ENCODE measurements at regions not wholly inside any gene's neighbourhood (a gene's known extent, or its start where the extent isn't known, plus 50 kb on each side); places are given as distances from the start of the nearest gene placed in this dataset.

DNA sequence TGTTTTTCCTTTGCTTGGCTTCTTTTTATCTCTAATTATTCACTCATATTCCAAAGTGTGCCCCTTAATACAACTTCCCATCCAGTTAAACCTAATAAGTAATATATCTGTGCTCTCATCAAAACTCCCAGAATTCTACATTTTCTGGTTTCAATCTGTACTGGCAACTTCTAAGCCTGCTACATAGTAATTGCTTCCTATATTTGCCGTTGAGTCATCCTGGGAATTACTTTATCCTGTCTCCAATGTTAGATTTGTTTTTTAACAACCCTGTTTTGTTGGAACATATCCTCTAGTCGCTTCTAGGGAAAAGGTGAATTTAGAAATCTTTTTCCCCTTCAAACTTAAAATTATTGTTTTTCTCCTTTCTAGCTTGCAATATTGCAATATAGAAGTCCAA is 620.5 kb upstream of the PKN2 start:
- no peak for DNase-seq (ENCODE audit: low spot score)

DNA sequence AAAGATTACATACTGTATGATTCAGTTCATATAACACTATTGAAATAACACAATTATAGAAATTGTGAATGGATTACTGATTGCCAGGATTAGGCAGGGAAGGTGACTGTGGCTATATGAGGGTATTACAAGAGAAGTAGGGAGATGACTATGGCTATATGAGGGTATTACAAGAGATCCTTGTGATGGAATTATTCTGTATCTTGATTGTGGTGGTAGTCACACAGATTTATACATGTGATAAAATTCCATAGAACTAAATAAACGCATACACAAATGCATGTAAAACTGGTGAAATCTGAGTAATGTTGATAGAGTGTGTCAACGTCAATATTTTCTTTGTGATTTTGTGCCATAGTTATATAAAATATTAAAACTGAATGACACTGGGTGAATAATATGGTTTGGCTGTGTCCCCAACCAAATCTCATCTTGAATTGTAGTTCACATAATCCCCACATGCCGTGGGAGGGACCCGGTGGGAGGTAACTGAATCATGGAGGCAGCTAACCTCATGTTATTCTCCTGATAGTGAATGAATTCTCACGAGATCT is 615.6 kb upstream of the PKN2 start:
- DNase-seq (ENCODE audit: low spot score) = no peak

DNA sequence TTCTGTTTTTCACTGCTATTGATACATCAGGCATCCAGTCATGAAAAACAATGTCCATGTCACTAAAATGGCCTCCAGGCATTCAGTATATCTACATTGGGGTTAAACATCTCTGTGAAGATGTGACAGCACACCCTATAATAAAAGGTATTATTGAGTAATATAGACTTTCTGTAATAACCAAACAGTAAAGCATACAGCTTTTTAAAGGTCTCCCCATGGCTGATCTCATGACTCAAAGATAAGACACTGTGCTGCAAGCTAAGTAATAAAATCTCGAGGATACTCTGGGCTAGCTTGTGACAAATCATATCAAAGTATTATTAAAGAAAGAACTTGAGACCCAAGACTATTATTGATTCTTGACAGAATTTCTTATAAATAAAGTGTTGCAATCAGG is 613.1 kb upstream of the PKN2 start:
- DNase-seq (ENCODE audit: low spot score) = no peak

DNA sequence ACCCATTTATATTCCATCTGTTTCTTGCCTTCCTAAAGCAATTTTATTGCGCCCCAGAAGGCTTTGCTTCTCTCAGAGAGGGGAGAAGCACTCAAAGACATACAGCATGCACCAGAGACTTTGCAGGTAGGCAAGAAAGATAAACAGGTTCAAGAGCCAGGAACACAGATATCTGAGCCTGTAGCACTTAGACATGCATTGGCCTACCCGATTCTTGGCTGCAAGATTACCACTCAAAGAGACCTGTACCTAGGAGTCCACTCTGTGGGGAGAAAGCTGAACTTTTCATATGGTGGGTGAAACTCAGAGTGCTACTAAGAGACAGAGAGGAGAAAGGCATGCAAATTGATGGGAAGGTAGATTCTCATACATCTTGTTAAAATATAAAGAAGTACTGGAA is 609.4 kb upstream of the PKN2 start:
- no peak for DNase-seq (ENCODE audit: low spot score)

DNA sequence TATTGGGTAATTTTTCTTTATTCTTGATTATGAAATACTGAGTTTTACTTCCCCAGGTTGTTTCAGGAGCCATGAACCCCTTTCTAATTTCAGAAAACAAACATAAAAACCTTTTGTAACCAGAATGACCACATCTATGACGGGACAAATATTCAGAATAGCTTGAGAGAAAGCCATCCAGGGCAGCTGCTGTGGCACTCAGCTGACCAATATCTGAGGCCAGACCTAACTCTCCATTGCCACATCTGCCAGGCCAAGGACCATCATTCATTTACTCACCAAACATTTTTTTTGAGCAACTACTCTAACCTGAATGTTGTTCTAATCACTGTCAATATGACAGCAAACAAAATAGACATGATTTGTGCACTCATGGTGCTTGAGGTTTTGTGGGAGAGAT is 608.3 kb upstream of the PKN2 start:
- no peak for DNase-seq (ENCODE audit: low spot score)

- peak; percentile 36 for DNase-seq (ENCODE audit: low spot score)
Observed at GRCh38 chr1:88079036-88079435, 605.0 kb upstream of the PKN2 start.

GRCh38 chr1:88080875-88081274 is 603.2 kb upstream of the PKN2 start:
- DNase-seq (ENCODE audit: low spot score) = no peak

DNA sequence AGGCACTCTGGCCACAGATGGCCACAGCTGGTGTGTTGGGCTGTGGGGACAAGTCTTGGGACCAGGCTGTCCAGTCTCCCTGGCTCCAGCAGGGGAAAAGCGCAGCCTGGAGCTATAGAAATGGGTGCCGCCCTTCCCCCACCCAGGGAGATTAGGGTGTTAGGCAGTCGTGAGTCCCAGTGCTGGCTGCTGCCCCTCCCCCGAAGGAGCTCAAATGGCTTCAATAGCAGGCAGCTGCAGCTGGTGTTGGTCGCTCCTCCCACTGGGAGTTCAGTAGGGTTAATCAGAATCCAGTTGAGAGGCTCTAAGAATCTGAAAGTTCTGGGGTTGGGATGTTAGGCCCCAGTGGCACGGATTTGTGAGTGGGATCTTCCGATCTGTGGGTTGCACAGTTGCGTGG is 595.6 kb upstream of the PKN2 start:
- DNase-seq (ENCODE audit: low spot score) = no peak

GRCh38 chr1:88089961-88090360 is 594.1 kb upstream of the PKN2 start:
- DNase-seq (ENCODE audit: low spot score) = no peak

DNA sequence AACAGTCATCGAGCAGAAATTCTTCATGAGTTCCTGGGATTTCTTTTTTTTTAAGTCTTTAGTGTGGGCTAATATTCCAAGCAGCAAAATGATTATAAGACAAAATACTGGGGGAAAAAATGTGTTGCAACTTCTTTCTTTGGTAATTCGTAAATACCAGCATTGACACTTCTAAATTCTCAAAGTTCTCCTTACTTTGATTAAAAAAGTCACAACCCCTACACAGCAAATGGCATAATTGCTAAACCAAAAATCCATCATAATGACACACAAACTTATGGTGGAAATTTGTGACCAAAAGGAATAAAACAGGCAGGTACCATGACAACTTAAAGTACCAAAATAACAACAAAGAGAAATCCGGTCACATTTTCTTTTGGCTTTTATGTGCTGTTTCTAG is 585.2 kb upstream of the PKN2 start:
- no peak for DNase-seq (ENCODE audit: low spot score)

DNA sequence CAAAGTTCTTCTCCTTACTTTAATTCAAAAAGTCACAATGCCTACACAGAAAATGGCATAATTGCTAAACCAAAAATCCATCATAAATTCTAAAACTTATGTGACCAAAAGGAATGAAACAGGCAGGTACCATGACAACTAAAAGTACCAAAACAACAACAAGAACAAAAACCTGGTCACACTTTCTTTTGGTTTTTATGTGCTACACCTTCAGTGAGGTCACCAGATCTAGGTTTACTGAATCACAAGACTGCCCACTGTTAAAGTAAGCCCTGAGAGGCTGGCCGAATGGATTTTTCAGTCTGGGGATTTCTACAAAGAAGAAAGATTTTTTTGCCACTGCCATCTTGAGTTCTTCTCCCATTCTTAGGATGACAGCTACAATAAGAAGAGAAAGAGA is 583.0 kb upstream of the PKN2 start:
- DNase-seq (ENCODE audit: low spot score) = no peak

GRCh38 chr1:88104236-88104635 is 579.8 kb upstream of the PKN2 start:
- no peak for DNase-seq (ENCODE audit: low spot score)

GRCh38 chr1:88104886-88105285 is 579.2 kb upstream of the PKN2 start:
- no peak for DNase-seq (ENCODE audit: low spot score)

DNA sequence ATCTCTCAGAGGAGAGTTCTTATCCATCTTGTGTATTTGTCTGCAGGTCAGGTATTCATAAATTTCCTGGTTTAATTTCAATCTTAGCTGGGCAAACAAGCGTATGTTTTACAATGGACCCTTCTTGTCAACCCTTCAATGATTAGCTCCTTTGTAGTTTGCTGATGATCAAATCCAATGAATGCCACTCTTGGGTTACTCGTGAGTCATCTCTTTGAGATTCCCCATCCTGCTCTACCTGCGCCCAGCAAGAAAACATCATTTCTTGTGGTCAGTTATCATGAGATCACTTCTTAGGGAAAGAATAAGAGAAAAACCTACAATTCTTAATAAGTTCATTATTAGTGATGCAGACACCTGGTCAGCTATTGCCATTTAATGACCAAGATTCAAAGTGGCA is 572.3 kb upstream of the PKN2 start:
- no peak for DNase-seq (ENCODE audit: low spot score)

DNA sequence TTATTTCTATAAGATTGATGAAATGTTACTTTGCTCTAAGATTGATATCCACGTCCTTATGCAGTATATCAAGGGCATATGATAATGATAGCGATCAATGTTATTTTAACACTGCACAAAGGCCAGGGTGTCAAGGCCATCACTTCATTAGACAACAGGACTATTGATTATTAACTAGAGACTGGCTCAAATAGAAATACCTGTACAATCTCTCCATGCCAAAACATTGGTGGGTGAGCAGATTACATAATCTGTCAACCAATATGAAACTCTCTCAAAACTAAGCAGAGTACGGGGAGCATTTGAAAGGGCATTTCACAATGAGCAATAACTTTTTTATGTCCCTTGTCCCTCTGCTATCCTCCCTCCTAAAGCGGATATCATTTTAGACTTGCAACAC is 566.5 kb upstream of the PKN2 start:
- DNase-seq (ENCODE audit: low spot score) = no peak

DNA sequence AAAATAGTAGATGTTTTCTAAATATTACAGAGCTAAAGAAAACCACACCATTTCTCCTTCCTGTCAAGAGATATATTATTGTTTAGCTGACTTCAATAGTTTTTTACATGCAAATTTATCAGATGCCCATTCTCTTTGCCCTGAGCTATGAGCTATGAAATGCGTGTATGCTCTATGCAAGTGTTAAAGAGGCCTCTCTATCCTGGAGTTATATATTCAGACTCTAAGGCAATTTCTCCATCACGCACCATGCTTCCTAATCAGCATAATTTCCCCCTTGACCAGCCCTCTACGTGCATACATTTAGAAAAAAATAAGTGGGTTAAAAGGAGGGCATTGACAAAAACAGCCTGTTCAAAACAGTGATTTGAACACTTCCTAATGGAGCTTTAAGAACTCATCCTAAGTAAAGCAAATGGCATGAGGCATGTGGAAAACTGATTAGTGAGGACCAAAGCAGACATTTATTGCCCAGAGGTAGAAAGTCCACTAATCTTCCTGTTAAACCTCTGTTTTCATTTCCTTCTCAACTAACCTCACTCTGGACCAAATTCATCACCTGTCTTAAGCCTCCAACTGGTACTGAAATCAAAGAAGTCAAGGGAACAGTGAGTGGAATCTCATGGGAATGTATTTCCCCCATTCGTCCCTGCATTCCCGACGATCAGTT is 565.8 kb upstream of the PKN2 start:
- DNase-seq (ENCODE audit: low spot score) = no peak

- no peak for DNase-seq (ENCODE audit: low spot score)
Observed at GRCh38 chr1:88124614-88125013, 559.5 kb upstream of the PKN2 start.

DNA sequence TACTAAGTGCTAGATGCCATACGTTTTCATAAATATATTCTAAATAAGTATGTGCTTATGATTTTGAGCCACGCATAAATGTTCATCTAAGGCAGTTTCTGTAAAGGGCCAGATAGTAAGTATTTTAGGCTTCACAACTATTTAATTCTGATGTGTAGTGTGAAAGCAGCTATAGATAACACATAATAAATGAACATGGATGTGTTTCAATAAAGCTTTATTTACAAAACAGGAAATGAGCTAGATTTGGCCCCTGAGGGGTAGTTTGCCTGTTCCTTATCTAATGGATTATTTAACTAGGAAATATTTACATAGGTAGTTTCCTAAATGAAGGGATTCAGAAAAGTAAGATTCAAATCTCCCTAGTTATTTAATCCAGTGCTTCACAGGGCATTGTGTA is 557.6 kb upstream of the PKN2 start:
- DNase-seq (ENCODE audit: low spot score) = no peak

- DNase-seq (ENCODE audit: low spot score) = no peak
Observed at GRCh38 chr1:88133991-88134390, 550.1 kb upstream of the PKN2 start.

DNA sequence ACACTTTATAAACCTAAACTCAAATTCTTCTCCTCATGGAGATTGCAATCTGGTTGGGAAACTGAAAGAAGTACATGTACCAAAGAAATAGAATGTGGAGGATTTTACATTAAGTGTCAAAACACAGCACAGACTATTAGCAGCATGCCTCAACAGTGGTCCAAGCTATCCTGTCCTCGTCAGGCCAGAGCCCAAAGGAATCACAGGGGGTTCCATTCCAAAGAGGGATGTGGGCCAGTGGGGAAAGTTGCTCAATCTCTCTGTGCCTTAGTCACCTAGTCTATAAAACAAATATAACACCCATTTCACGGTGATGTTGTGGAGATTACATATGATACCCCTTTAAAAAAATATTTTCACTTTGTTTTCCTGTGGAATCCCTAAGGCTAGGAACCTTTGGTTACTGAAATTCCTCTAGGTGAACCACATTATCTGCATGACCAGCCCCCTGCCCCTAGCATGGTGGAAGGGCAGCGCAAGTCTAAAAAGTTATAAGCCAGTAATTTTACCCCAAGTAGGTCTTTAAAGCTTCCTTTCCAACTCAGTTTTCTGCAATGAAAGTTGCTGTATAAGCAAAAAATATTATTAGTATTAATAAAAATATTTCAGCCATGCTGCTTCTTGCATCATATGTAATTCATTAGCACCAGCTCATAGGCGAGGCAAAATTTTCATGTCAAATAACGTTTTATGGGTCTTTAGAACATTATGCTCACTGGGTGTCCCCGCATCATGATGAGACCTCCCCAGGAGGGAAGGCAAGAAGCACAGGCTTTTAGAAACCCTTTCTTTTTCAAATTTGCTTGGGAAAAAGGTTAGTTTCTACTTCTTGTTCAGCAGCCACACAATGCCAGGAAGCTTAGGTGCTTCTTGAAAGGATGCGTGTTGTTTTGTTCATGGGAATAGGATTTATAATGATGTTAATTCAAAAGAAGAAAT is 548.8 kb upstream of the PKN2 start:
- no peak for DNase-seq (ENCODE audit: low spot score)

DNA sequence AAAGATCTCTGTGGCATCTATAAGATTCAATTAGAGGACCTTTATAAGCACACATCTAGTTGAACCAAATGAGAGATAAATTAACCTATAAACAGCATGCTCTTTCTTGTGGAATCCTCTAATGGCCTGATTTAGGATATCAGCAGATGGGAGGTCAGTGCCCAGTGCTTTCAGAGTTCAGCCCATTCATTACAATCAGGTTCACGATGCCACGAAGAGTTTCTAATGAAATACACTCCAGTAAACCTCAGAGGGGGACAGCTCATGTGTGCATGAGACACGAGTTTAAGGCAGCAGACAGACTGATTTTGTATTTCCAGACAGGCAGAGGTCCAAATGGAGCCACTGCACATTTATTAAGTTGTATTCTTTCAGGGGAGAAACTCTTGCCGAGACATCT is 544.4 kb upstream of the PKN2 start:
- DNase-seq (ENCODE audit: low spot score) = no peak

- no peak for DNase-seq (ENCODE audit: low spot score)
Observed at GRCh38 chr1:88140325-88140724, 543.7 kb upstream of the PKN2 start.

DNA sequence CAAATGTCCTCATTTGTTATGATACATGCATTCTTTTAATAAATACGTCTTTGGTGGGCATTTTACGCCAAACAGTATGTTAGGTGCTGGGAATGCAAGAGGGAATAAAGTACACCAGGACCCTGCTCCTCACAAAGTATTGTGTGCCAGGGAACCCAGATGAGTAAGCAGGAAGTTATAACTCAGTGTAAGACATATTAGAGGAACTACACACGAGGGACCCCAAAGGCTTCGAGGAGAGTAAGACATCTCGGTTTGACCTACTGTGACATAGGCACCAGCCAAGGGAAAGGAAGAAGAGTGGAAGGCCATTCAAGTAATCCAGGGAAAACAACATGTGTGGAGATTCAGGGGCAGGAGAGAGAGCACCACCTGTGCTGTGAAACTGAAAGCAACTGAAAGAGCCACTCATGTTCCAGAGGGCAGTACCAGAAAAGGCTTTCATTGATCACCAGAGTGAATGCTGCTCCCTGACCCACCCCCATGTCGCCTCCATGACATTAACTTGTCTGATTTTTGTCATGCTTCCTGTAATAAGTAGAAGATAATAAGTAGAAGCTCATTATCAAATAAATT is 542.5 kb upstream of the PKN2 start:
- no peak for DNase-seq (ENCODE audit: low spot score)
